CD4-positive, alpha-beta T cell treated with Interleukin-17A for 1 hour (primary cell): ENCODE measurements at regions not wholly inside any gene's neighbourhood (a gene's known extent, or its start where the extent isn't known, plus 50 kb on each side); places are given as distances from the start of the nearest gene placed in this dataset.
"Not testable (repeated sequence)": the region's sequence is repeated elsewhere in the genome, so short reads cannot be mapped to it uniquely, and the experiment has no call there.

ENCODE experiments used
- DNase-seq: peaks from one replicate; pipeline ENCODE4 v3.0.0-alpha.2; 2020

DNA sequence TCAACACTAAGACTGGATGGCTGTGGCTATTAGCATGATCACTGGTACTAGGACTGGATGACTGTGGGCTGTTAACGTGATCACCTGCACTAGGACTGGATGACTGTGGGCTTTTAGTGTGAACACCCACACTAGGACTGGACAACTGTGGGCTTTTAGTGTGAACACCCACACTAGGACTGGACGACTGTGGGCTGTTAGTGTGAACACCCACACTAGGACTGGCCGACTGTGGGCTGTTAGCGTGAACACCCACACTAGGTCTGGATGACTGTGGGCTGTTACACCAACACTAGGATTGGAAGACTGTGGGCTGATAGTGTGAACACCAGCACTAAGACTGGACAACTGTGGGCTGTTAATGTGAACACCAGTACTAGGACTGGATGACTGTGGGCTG, 329.2 kb downstream of the OSTF1 start:
- DNase-seq = no peak

DNA sequence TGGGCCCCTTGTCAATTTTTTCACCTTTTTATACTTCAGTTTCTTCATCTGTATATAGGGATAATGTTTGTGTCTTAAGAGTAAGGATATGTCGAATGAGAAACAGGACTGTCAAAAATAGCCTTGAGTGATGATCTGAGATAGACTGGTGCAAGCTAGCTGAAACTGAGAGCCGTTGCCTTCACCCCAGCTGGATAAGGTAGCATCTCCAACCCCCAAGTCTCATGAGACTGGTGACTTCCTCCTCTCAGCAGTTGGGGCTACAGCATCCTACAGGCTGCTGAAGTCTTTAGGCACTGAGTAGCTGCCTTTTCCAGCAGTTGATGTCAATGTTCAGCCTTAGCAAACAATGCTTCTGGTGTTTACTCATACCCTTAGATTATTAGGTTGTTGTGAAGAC, 330.2 kb downstream of the OSTF1 start:
- no peak for DNase-seq

DNA sequence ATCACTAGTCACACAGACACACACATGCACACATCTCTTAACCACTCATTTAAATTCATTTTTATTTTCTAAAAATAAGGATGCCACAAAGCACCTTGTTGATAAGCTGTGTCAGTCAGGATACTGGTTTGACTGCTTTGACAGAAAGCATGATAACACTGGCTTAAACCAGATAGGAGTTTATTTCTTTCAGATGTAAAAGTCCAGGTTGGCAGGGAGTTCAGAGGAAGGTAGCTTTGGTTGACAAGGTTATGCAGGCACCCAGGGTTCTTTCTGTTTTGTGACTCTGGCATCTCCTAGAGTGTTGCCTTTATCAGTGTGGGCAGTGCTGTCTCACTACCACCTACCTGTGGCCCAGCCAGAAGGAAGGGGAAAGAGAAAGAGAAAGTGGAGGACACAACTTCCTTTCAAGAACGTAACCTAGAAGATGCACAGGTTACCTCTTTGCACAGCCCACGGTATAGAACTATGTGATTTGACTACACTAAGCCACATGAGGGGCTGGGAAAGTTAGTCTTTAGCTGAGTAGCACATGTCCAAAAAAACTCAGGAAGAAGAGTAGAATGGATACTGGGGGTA, 334.7 kb downstream of the OSTF1 start:
- no peak for DNase-seq

- no peak for DNase-seq
These were observed 341.5 kb downstream of the OSTF1 start for GRCh38 chr9:75429531-75430475.

DNA sequence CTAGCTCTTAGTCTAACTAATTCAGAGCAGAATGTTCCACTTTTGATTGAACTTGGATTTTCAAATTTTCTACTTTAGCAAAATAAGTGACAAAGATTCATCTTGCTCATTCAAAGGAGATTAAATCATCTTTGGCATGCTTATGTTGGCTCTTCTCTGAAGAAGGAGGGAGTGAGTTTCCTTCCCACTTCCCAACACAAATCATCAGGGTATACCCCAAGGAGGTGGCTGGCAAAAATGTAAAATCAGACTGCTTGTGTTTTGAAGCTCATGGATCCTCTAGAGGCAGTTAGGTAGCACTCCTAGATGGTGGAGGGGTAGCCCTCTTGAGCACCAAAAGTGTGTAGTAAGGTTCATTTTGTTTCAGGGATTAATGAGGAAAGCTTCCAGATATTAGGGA, 343.1 kb downstream of the OSTF1 start:
- no peak for DNase-seq

DNA sequence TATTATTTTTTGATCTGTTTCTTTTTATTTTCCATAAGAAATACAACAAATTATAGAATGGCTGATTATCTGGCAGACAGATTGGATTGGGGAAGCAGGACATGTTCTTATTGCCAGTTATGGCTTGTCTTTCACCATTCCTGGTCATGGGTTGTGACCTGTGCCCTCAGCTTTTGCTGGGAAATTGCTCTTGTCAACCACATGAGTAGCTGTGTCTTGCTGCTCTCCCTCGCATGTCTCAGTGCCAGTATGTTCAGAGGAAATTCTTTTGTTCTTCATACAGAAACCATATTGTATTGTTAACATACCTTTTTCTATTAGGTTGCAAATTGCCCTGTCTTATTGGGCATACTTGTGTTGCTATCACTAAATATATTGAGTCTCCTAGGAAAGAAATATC, 344.1 kb downstream of the OSTF1 start:
- DNase-seq = no peak

GRCh38 chr9:75432888-75433287, 344.6 kb downstream of the OSTF1 start:
- DNase-seq = no peak

GRCh38 chr9:75438716-75439115, 350.4 kb downstream of the OSTF1 start:
- no peak for DNase-seq

DNA sequence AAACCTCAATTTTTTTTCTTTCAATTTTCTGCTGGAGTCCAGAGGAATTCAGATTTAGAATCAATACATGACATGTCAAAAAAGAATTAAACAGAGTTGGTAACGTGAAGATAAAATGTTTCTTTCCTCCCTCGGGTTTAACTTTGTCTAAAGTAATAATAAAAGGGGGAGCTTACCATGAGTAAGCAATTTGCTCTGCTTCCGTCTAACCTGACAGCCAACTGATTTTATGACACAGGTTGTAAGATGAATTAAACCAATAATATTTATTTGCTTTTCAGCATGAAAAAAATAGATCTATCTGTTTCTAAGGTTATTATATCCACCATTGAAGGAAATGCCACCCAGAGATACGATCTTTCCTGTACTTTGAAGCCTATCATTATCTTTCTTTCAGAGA, 352.6 kb downstream of the OSTF1 start:
- no peak for DNase-seq

DNA sequence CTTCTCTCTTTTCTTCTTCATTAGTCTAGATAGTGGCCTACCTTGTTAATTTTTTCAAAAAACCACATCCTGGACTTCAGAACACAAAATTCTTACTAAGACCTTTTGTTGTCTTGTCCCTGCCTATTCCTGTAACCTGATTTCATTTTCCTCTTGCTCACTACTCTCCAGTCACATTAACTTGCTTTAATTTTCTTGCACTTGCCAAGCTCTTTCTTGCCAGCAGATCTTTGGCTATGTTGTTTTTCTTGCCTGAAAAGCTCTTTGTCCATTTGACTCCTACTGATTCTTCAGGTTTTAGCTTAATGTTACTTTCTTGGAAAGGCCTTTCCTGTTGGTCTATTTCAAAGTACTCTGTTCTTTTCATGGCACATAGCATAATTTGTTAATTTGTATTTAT, 356.8 kb downstream of the OSTF1 start:
- no peak for DNase-seq

DNA sequence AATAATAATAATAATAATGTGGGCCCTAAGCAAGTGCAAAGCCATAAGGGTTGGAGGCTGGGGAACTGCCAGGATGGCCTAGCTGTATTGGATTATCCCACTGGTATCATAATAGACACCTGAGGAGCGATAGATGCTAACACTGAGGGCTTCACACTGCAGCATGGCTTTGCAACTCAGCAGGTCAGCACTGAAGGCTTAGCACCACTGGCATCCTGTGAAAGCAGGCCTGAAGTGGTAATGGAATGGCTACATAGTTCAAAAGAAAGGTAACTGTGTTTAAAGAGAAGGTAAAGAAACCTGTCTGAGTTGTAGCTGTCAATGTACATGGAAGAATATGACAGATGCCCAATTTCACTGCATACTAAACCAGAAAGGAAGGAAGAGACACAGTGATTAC, 359.0 kb downstream of the OSTF1 start:
- no peak for DNase-seq

DNA sequence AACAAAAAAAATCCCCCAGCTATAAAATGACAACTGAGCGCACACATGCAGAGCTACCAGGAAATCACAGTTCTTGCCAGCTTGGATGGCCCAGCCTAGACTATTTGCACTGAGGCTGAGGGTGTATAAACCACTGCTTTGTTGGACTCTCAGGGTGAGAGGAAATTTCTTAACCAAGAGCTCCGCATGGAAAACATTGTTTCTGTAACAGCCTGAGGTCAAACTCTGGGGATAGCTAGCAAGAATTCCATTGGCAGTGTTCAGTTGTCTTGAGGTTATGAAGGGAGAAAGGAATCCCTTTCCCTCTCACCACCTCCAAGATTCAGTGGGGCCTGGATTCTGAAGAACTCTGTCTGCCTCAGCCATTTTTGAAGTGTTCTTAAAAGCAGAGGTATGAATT, 360.0 kb downstream of the OSTF1 start:
- no peak for DNase-seq

- no peak for DNase-seq
These were observed 360.6 kb downstream of the OSTF1 start for GRCh38 chr9:75448955-75449354.

- no peak for DNase-seq
These were observed 362.7 kb downstream of the OSTF1 start for GRCh38 chr9:75451045-75451444.

DNA sequence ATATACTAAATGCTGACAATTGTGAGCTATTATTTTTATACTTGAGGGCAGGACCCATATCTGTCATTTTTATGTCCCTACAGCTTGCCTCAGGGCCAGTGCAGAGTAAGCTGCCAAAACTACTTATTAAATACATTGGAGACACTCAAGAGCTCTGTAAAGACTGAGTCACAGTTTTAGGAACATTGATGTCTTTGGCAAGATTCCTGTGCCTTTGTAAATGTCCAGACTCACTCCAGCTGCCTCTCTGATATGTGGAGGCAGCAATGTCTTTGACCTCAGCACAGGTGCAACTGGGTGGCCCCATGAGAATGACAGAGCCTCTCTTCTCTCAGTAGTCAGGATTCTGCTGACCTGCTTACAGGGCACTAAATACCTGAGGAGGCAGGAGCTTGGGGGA, 363.2 kb downstream of the OSTF1 start:
- no peak for DNase-seq

GRCh38 chr9:75452512-75452911, 364.2 kb downstream of the OSTF1 start:
- DNase-seq = no peak

GRCh38 chr9:75454043-75454442, 365.7 kb downstream of the OSTF1 start:
- DNase-seq = no peak

- no peak for DNase-seq
These were observed 366.6 kb downstream of the OSTF1 start for GRCh38 chr9:75454891-75455290.

DNA sequence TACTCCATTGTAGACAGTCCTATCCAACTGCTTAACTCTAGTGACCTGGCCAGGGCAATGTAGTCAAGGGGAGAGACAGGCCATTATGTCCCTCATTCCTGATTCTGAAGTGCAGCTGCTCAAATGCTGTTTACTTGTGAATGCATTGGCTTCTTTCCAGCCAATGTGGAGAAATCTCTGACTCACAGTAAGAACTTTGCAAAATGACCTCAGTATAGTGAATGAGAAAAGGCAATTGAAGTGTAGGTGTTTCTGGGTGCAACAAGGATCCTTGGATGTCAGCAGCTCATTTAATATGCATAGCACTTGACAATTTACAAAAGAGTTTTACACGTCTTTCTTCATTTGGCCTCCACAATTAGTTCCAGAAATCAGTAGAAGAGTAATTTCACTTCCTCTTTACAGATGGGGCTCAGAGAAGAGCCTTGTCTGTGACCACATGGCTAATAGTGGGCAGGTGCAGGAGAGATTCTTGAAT, 367.2 kb downstream of the OSTF1 start:
- DNase-seq = no peak

- DNase-seq = no peak
These were observed 368.4 kb downstream of the OSTF1 start for GRCh38 chr9:75456698-75457097.

DNA sequence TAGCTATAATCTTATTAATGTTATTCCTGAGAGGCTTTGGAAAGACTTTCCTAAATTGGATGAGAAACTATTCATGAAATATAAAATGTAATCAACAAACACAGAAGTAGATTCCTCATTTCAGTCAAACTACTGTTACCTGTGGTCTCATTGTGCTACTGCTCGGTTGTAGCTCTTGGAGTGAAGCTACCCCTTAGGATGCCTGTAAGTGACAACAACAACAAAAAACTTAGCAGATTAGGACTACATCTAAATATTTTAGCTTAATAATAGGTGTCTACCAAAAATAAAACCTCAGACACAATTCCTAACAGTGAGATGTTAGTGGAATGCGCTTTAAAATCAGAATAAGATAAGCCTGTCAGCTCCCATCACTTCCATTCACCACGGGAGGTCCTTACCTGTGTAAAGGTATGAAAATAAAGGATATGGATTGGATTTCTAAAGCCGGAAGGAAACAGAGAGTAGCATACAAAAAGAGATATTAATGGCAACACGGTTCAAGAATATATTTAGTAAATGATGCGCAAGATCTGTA, 369.2 kb downstream of the OSTF1 start:
- DNase-seq = no peak

DNA sequence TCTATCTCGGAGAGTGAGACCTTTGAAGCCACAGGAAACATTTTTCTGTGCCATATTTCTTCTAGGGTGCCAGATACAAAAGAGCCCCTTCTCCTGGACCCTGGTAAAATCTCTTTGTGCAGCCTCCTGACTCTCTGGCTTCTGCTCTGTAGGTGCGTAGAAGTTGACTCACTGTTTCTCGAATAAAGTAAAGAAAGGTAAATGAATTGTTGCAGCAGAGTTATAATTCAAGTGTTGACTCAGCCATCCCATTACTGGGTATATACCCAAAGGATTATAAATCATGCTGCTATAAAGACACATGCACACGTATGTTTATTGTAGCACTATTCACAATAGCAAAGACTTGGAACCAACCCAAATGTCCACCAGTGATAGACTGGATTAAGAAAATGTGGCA, 371.0 kb downstream of the OSTF1 start:
- DNase-seq = not testable (repeated sequence)

DNA sequence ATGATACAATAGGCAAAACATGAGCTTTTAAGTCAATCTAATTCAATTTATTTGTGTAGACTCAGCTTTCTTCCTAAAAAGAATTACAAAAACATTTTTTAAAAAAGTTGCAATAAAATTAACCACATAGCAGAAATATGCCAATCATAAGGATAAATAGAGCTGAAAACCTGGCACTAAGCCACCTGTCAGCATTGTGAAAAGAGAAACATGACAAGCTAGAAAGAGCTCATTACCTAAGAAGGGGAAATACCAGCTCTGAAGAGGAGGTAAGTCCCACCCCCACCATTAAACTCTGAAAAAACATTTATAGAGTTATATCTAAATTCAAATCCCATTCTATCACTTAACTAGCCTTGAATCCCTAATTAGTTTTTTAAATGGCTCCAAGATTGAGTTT, 372.9 kb downstream of the OSTF1 start:
- no peak for DNase-seq

DNA sequence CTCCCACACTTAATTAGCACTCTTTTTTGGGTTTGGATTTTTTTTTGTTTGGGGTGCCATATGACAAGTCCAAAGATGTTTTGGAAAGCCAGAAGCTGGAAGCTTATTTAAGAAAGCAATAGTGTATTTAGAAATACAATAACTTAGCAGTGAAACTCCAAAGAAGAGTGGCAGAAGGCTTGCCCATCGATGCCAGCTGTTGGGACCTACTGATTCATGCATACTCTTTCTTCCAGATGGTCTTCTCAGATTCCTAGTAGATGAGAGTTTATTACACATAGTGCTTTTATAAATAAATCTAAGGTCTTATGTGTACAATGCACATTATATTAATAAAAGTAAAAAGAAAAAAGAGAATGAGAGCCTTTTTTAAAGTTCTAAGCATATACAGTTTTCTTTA, 374.6 kb downstream of the OSTF1 start:
- DNase-seq = no peak
